Stimulated activated naive CD8-positive, alpha-beta T cell treated with anti-CD3 and anti-CD28 coated beads, Interleukin-15, amount 100 ng/mL, for 72 hours (primary cell): ENCODE measurements at regions not wholly inside any gene's neighbourhood (a gene's known extent, or its start where the extent isn't known, plus 50 kb on each side); places are given as distances from the start of the nearest gene placed in this dataset.
"Not testable (repeated sequence)": the region's sequence is repeated elsewhere in the genome, so short reads cannot be mapped to it uniquely, and the experiment has no call there.

Experiments used
- ATAC-seq: fragments of 150-1000 bp; cut with Tn5 transposase; 2 replicates; pipeline ENCODE4 v1.10.0; 2021; ENCODE audit warnings: mild to moderate bottlenecking, moderate library complexity
- DNase-seq, 2 donors: peaks; one replicate each; pipeline ENCODE4 v3.0.0; 2021 to 2022
- H3K27ac Mint-ChIP-seq, 2 donors: one replicate each; pipeline ENCODE4 v1.8.0; 2022; ENCODE audit warnings: mild to moderate bottlenecking in 2 of 2, mixed read lengths in 2 of 2, moderate library complexity in 2 of 2
- H3K27me3 Mint-ChIP-seq: one replicate; pipeline ENCODE4 v1.8.0; 2022; ENCODE audit warnings: mixed read lengths
- H3K4me1 Mint-ChIP-seq: one replicate; pipeline ENCODE4 v1.8.0; 2022; ENCODE audit warnings: mild to moderate bottlenecking, mixed read lengths
- H3K4me3 Mint-ChIP-seq, 2 donors: one replicate each; pipeline ENCODE4 v1.8.0; 2022; ENCODE audit warnings: mild to moderate bottlenecking in 2 of 2, mixed read lengths in 2 of 2, moderate library complexity in 1 of 2
- H3K9me3 Mint-ChIP-seq, 2 donors: one replicate each; pipeline ENCODE4 v1.8.0; 2022; ENCODE audit warnings: mixed read lengths in 2 of 2

- no peak for DNase-seq
- Mint-ChIP-seq H3K27ac (no peak overlapping the region), H3K9me3 (no peaks in the 10 kb centered on the region), H3K4me1 (no peaks in the 10 kb centered on the region), H3K4me3 (no peak overlapping the region), H3K27me3 (no peaks in the 10 kb centered on the region)
- no peak for ATAC-seq
Measured at GRCh38 chr3:15929944-15930571, 132.3 kb upstream of the ANKRD28 start.

DNA sequence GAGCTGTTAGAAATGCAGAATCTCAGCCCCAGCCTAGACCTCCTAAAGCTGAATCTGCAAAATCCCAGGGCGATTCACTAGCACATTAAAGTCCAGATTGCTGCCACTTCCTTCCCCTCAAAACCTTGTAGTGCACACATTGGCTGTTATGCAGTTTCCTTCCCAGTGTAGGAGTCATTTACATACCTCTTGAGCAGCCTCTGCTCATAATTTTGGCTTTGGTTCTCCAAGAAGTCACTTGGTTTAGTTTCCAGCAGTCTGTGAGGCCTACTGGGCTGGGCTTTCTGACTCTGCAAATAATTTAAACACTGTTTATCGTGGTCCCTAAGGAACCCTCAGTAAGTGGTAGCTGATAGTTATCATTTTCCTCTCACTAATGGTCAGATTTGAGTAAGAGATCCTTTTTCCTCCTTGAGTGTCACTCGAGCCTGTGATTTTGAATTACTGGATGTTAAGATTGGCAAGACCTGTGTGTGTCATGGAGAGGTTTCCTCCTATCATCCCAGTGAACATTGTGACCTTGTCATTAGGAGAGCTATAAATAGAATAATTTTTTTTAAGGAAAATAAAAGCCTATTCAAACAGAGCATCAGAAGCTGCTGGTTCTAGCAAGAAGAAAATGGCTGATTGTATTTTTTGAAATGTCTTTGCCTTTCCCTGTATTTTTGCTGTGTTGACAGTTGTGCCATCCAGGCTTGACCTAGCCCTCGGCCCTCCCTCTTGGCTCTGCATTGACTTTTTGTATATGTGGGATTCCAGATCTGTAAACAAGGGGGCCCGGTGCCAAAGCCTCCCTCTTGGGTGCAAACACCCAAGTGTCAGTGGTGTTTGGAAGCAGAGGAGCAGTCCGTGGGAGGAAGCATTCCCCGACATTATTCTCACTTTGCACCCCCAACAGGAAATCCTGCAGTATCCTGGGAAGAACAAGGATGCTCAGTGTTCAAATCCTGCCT lies 134.8 kb upstream of the ANKRD28 start:
- Mint-ChIP-seq H3K27me3 (no peaks in the 10 kb centered on the region), H3K27ac (peak overlapping the region in 1 of 2 donors; percentile 42), H3K4me1 (no peaks in the 10 kb centered on the region), H3K9me3 (no peaks in the 10 kb centered on the region), H3K4me3 (no peak overlapping the region)
- DNase-seq (no peak), ATAC-seq (no peak)

GRCh38 chr3:15933439-15934139 lies 135.8 kb upstream of the ANKRD28 start:
- DNase-seq, result no peak
- Mint-ChIP-seq H3K27ac (no peak overlapping the region), H3K4me1 (no peaks in the 10 kb centered on the region), H3K27me3 (no peaks in the 10 kb centered on the region), H3K9me3 (no peaks in the 10 kb centered on the region), H3K4me3 (no peak overlapping the region)
- ATAC-seq, result no peak

DNA sequence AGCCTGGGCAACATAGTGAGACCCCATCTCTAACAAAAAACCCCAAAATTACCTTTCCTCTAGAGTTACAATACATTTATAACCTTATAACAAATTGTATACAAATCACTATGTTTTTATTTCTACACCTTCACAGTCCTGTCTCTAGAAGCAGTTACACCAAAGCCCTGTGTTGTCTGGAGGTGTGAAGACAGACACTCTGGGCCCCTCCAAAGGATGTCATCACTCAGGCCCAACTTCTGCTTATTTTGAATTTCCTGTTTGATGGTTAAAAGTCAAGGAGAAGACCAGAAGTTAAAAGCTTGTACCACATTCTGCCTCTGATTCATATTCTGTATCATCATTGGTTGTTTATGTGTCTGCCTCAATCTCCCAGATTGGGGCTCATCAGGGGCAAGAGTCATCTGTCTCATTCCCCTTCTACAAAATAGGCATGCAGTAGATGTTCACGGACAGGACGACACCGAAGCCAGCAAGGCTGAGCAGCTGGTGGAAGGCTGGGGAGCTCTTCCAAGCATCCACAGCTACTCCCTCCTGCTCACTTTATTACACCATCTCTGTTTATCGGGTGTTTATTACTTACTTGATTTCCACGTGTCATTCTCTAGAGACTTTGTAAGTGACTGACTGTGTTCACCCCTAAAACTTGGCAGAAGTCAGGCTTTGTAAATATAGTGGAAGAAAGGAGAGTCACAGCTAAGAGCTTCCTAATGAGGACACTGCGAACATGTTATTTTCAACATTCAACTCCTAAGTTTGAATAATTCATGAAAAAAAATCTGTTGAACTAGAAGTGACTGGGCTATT lies 136.8 kb upstream of the ANKRD28 start:
- no peak for DNase-seq
- ATAC-seq, result no peak
- no peak overlapping the region for H3K27ac Mint-ChIP-seq
- no peaks in the 10 kb centered on the region for H3K9me3 Mint-ChIP-seq
- H3K4me3 Mint-ChIP-seq, result no peak overlapping the region
- H3K27me3 Mint-ChIP-seq, result no peaks in the 10 kb centered on the region
- no peaks in the 10 kb centered on the region for H3K4me1 Mint-ChIP-seq

- H3K27ac Mint-ChIP-seq, result peak overlapping the region in 1 of 2 donors; percentile 85
- no peaks in the 10 kb centered on the region for H3K4me1 Mint-ChIP-seq
- H3K4me3 Mint-ChIP-seq, result no peak overlapping the region
- no peaks in the 10 kb centered on the region for H3K27me3 Mint-ChIP-seq
- no peak for ATAC-seq
- no peak for DNase-seq
- H3K9me3 Mint-ChIP-seq, result peaks cover 0 to 8% of the 10 kb centered on the region in 2 donors
Measured at GRCh38 chr3:15936312-15936711, 138.5 kb upstream of the ANKRD28 start.

- Mint-ChIP-seq H3K27ac (no peak overlapping the region), H3K4me3 (no peak overlapping the region), H3K9me3 (peaks cover 0 to 8% of the 10 kb centered on the region in 2 donors), H3K4me1 (no peaks in the 10 kb centered on the region), H3K27me3 (no peaks in the 10 kb centered on the region)
- DNase-seq, result no peak
- no peak for ATAC-seq
Measured at GRCh38 chr3:15940641-15941040, 142.9 kb upstream of the ANKRD28 start.

GRCh38 chr3:15941457-15941856 lies 143.7 kb upstream of the ANKRD28 start:
- ATAC-seq, H3K27me3 Mint-ChIP-seq, H3K9me3 Mint-ChIP-seq, H3K4me1 Mint-ChIP-seq, H3K4me3 Mint-ChIP-seq, H3K27ac Mint-ChIP-seq, DNase-seq: not testable (repeated sequence)

DNA sequence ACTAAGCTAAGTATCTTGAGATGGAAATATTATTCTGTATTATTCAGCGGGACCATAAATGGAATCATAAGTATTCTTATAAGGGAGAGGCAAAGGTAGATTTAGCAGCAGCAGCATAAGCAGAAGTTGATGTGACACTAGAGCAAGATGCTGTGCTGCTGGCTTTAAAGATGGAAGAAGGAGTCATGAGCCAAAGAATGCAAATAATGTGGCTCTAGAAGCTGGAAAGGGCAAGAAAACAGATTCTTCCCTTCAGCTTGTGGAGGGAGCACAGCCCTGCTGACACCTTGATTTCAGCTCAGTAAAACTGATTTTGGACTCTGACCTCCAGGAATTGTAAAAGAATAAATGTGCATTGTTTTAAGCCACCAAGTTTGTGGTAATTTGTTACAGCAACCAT lies 144.2 kb upstream of the ANKRD28 start:
- Mint-ChIP-seq H3K27ac (no peak overlapping the region), H3K4me3 (no peak overlapping the region), H3K4me1 (no peaks in the 10 kb centered on the region), H3K9me3 (peaks cover 0 to 8% of the 10 kb centered on the region in 2 donors), H3K27me3 (no peaks in the 10 kb centered on the region)
- DNase-seq (no peak), ATAC-seq (no peak)

DNA sequence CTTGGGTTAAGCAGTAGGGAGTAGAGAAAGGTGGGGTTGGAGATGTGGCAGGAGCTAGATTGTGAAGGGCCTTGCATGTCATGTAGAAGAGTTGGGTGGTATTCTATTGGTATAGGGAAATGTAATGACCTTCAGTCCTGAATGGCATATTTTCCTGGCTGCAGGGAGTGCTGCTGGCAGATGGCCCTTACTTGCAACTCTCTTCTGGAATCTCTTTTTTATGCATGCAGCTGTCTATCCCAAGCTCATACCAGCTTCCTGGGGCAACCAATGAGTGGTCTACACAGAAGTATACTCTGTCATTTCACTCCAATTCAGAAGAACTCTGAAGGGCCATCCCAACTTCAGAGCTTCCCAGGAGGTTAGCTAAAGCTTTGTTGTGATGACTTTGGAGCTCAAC lies 144.7 kb upstream of the ANKRD28 start:
- no peak overlapping the region for H3K4me3 Mint-ChIP-seq
- H3K27me3 Mint-ChIP-seq, result no peaks in the 10 kb centered on the region
- H3K9me3 Mint-ChIP-seq, result peaks cover 0 to 8% of the 10 kb centered on the region in 2 donors
- no peaks in the 10 kb centered on the region for H3K4me1 Mint-ChIP-seq
- DNase-seq (no peak), ATAC-seq (no peak)
- no peak overlapping the region for H3K27ac Mint-ChIP-seq

GRCh38 chr3:15942936-15943335 lies 145.2 kb upstream of the ANKRD28 start:
- Mint-ChIP-seq H3K9me3 (peaks cover 0 to 8% of the 10 kb centered on the region in 2 donors), H3K27me3 (no peaks in the 10 kb centered on the region), H3K4me3 (no peak overlapping the region), H3K4me1 (no peaks in the 10 kb centered on the region), H3K27ac (no peak overlapping the region)
- DNase-seq (no peak), ATAC-seq (no peak)

DNA sequence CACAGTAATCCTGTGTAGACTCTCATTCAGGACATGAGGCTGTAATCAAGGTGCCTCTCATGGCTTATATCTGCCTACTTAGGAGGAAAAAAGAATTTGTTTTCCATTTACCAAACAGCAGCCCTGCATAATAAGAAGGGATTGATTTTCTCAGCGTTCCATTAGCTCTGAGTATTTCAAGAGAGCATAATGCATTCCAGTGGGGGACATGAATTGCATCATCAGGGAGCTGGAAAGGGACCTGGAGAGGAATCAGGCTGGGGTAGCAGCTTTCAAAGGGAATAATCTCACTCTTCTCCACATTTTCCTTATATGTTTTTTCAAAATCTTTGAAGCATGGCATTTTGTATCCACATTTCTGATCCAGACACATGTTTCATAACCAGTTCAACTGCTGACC lies 150.6 kb upstream of the ANKRD28 start:
- Mint-ChIP-seq H3K27ac (peak overlapping the region in 1 of 2 donors; percentile 60), H3K4me1 (no peaks in the 10 kb centered on the region), H3K9me3 (no peaks in the 10 kb centered on the region), H3K4me3 (no peak overlapping the region), H3K27me3 (no peaks in the 10 kb centered on the region)
- no peak for DNase-seq
- no peak for ATAC-seq

DNA sequence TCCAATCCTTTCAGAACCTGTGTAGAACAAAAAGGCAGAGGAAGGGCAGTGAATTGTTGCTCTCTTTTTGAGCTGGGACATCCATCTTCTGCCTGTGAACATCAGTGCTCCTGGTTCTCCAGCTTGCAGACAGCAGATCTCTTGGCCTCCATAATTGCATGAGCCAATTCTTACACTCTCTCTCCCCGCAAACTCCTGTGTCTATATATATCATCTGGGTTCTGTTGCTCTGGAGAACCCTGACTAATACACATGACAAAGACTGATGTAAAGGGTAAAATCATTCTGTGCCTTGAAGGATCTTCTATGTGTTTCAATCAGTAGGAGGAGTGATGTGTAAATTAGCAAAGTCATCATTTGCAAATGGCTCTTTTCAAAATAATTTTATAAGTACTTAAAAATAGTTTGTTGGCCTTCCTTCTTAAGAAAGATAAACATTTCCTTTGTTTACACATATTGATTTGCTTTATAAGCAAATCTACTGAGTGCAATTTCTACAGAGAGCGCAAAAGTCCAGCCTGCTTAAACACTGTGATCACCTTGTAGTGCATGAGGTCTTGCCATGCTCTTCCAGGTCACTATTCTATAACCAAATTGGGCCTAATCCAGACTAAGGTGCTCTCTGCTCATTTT lies 154.9 kb upstream of the ANKRD28 start:
- H3K27ac Mint-ChIP-seq, result no peak overlapping the region
- H3K9me3 Mint-ChIP-seq, result no peaks in the 10 kb centered on the region
- H3K4me1 Mint-ChIP-seq, result no peaks in the 10 kb centered on the region
- DNase-seq (no peak), ATAC-seq (no peak)
- H3K4me3 Mint-ChIP-seq, result no peak overlapping the region
- H3K27me3 Mint-ChIP-seq, result no peaks in the 10 kb centered on the region

- H3K4me1 Mint-ChIP-seq, result no peaks in the 10 kb centered on the region
- DNase-seq, result no peak
- H3K9me3 Mint-ChIP-seq, result no peaks in the 10 kb centered on the region
- ATAC-seq, result peak; percentile 59
- H3K4me3 Mint-ChIP-seq, result no peak overlapping the region
- H3K27ac Mint-ChIP-seq, result no peak overlapping the region
- no peaks in the 10 kb centered on the region for H3K27me3 Mint-ChIP-seq
Measured at GRCh38 chr3:15953841-15954240, 156.1 kb upstream of the ANKRD28 start.

DNA sequence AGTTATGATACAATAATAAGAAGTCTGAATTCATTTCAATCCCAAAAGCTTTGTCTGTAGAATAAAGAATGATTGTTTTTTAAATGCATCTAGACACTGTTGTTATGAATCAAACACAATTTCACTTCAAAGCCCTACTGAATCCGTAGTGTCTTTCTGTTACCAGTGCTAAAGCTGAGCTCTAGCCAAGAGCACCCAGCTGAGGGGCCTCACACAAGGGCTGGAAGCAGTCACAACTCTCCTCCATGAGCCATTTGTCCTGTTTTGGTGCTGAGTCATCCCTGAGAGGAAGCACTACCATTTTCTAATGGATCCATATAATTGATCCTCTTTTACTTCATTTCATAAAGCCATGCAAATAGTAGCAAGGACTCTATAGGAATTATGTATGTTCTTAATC lies 158.2 kb upstream of the ANKRD28 start:
- Mint-ChIP-seq H3K4me3 (no peak overlapping the region), H3K27me3 (no peaks in the 10 kb centered on the region)

More for the DNA sequence above, 158.2 kb upstream of the ANKRD28 start:
- Mint-ChIP-seq H3K27ac (no peak overlapping the region), H3K9me3 (peaks cover 0 to 4% of the 10 kb centered on the region in 2 donors), H3K4me1 (no peaks in the 10 kb centered on the region)
- DNase-seq (no peak), ATAC-seq (no peak)
